ENCODE measurements at regions not wholly inside any gene's neighbourhood (a gene's known extent, or its start where the extent isn't known, plus 50 kb on each side); places are given as distances from the start of the nearest gene placed in this dataset.
"Not testable (repeated sequence)": the region's sequence is repeated elsewhere in the genome, so short reads cannot be mapped to it uniquely, and the experiment has no call there.

GRCh38 chr1:69082312-69082711, 485.4 kb upstream of the LRRC7 start:
- no peak for DNase-seq (ENCODE audit: low read depth)

DNA sequence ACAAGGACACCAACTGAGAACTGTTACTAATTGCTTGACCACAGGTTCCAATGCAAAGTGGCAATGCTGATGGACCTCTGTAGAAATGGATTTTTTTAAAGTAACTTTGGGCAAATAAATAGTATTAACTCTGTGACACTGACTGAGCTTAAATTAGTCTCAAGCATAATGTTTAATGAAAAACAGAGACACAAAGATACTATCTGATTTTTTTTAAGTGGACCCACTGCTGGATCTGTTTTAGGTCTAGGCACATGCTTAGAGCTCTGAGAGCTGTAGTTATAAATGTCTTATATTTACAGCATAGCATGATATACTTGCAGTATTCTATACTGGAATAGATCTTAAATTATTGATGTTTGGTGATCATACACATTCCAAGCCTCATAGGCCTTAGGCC, 481.6 kb upstream of the LRRC7 start:
- no peak overlapping the region for H3K4me3 ChIP-seq (ENCODE audit: low read depth, low read length)
- TF ChIP-seq, protein P1, sequence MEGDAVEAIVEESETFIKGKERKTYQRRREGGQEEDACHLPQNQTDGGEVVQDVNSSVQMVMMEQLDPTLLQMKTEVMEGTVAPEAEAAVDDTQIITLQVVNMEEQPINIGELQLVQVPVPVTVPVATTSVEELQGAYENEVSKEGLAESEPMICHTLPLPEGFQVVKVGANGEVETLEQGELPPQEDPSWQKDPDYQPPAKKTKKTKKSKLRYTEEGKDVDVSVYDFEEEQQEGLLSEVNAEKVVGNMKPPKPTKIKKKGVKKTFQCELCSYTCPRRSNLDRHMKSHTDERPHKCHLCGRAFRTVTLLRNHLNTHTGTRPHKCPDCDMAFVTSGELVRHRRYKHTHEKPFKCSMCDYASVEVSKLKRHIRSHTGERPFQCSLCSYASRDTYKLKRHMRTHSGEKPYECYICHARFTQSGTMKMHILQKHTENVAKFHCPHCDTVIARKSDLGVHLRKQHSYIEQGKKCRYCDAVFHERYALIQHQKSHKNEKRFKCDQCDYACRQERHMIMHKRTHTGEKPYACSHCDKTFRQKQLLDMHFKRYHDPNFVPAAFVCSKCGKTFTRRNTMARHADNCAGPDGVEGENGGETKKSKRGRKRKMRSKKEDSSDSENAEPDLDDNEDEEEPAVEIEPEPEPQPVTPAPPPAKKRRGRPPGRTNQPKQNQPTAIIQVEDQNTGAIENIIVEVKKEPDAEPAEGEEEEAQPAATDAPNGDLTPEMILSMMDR (IDR thresholded peaks at IDR 0.05; ENCODE audit: insufficient read depth, low read length), result no peak
- DNase-seq (ENCODE audit: low read depth), result no peak

More at GRCh38 chr1:69082312-69082711, 485.4 kb upstream of the LRRC7 start:
- TF ChIP-seq, protein P1 (IDR thresholded peaks at IDR 0.05; ENCODE audit: insufficient read depth, low read length), result no peak
- H3K4me3 ChIP-seq (ENCODE audit: low read depth, low read length), result no peak overlapping the region

GRCh38 chr1:69088571-69088970, 479.2 kb upstream of the LRRC7 start:
- TF ChIP-seq, protein P1 (IDR thresholded peaks at IDR 0.05; ENCODE audit: insufficient read depth, low read length), result no peak
- DNase-seq (ENCODE audit: low read depth), result no peak
- no peak overlapping the region for H3K4me3 ChIP-seq (ENCODE audit: low read depth, low read length)

GRCh38 chr1:69090170-69090569, 477.6 kb upstream of the LRRC7 start:
- DNase-seq (ENCODE audit: low read depth), result no peak

GRCh38 chr1:69090752-69091151, 477.0 kb upstream of the LRRC7 start:
- TF ChIP-seq, protein P1 (IDR thresholded peaks at IDR 0.05; ENCODE audit: insufficient read depth, low read length), result no peak
- DNase-seq (ENCODE audit: low read depth), result no peak
- H3K4me3 ChIP-seq (ENCODE audit: low read depth, low read length), result no peak overlapping the region

More at GRCh38 chr1:69090170-69090569, 477.6 kb upstream of the LRRC7 start:
- TF ChIP-seq, protein P1 (IDR thresholded peaks at IDR 0.05; ENCODE audit: insufficient read depth, low read length), result no peak
- no peak overlapping the region for H3K4me3 ChIP-seq (ENCODE audit: low read depth, low read length)

GRCh38 chr1:69102058-69102457, 465.7 kb upstream of the LRRC7 start:
- not testable (repeated sequence) for H3K4me3 ChIP-seq (ENCODE audit: low read depth, low read length); DNase-seq (ENCODE audit: low read depth)

- H3K4me3 ChIP-seq (ENCODE audit: low read depth, low read length), result no peak overlapping the region
- DNase-seq (ENCODE audit: low read depth), result no peak
- TF ChIP-seq, protein P1 (IDR thresholded peaks at IDR 0.05; ENCODE audit: insufficient read depth, low read length), result no peak
Measured at GRCh38 chr1:69103213-69103612, 464.5 kb upstream of the LRRC7 start.
